HEK293 (cell line): ENCODE measurements at regions not wholly inside any gene's neighbourhood (a gene's known extent, or its start where the extent isn't known, plus 50 kb on each side); places are given as distances from the start of the nearest gene placed in this dataset.

Experiments
- CTCF ChIA-PET: fragments of 350-600 bp; formaldehyde crosslinking; extraction: SDS; loops from one replicate; lab custom pipeline; 2021; ENCODE audit warnings: antibody characterized with exemption; lab: Yijun Ruan, JAX
- POLR2A ChIA-PET: fragments of 300-600 bp; formaldehyde crosslinking; extraction: SDS; loops from one replicate; lab custom pipeline; 2020; ENCODE audit warnings: antibody characterized with exemption, inconsistent platforms; lab: Yijun Ruan, JAX
- H3K27ac ChIP-seq: fragments of 200-500 bp; sonication (Bioruptor generic); 2 replicates; pipeline ENCODE4 v1.5.1; 2014; ENCODE audit warnings: low read depth, low read length, control low read depth, inconsistent platforms; ENCODE audit errors: extremely low read depth
- H3K36me3 ChIP-seq, 2 experiments: fragments of 200-500 bp in 1 of 2; sonication (Bioruptor generic) in 1 of 2; 1 replicate in 1 of 2; 2 replicates in 1 of 2; pipeline ENCODE4 v1.5.1; 2014 to 2017; ENCODE audit warnings: inconsistent platforms in 2 of 2, low read length in 2 of 2; ENCODE audit not compliant: control insufficient read depth in 2 of 2, insufficient read depth in 1 of 2
- H3K4me1 ChIP-seq: fragments of 200-500 bp; sonication (Bioruptor generic); 2 replicates; pipeline ENCODE4 v1.5.1; 2014; ENCODE audit warnings: mild to moderate bottlenecking, low read length, inconsistent platforms; ENCODE audit not compliant: control insufficient read depth, insufficient read depth
- H3K4me3 ChIP-seq: 2 replicates; pipeline ENCODE4 v1.5.1; 2011; ENCODE audit warnings: low read depth, mild to moderate bottlenecking, control low read depth, low read length, moderate library complexity
- H3K9me3 ChIP-seq: fragments of 200-500 bp; sonication (Bioruptor generic); 2 replicates; pipeline ENCODE4 v1.5.1; 2014; ENCODE audit warnings: low read depth, low read length, inconsistent platforms; ENCODE audit not compliant: control insufficient read depth, insufficient read depth
- BCL11A ChIP-seq: fragments of 450-650 bp; formaldehyde crosslinking; IDR thresholded peaks from 2 replicates; pipeline ENCODE4 v1.5.1; 2016; ENCODE audit warnings: low read depth, missing biosample characterization, missing genetic modification characterization
- MEIS1 ChIP-seq: sonication (generic); formaldehyde crosslinking; IDR thresholded peaks from 2 replicates; pipeline ENCODE4 v1.8.1; 2022; ENCODE audit warnings: missing genetic modification reagents, mild to moderate bottlenecking, borderline replicate concordance
- PRDM1 ChIP-seq: fragments of 450-650 bp; formaldehyde crosslinking; IDR thresholded peaks from 2 replicates; pipeline ENCODE4; 2016; ENCODE audit warnings: missing biosample characterization, missing genetic modification characterization
- SP2 ChIP-seq: fragments of 450-650 bp; formaldehyde crosslinking; IDR thresholded peaks from 2 replicates; pipeline ENCODE4 v1.5.1; 2016; ENCODE audit warnings: missing biosample characterization, missing genetic modification characterization
- SP3 ChIP-seq: fragments of 450-650 bp; formaldehyde crosslinking; IDR thresholded peaks from 2 replicates; pipeline ENCODE4 v1.5.1; 2016; ENCODE audit warnings: missing biosample characterization, missing genetic modification characterization
- YY1 ChIP-seq: fragments of 450-650 bp; formaldehyde crosslinking; IDR thresholded peaks from 2 replicates; pipeline ENCODE4 v1.5.1; 2018; ENCODE audit warnings: missing biosample characterization, missing genetic modification characterization
- ZBTB21 ChIP-seq: fragments of 450-650 bp; formaldehyde crosslinking; IDR thresholded peaks from 2 replicates; pipeline ENCODE4 v1.5.1; 2017; ENCODE audit warnings: missing biosample characterization, missing genetic modification characterization
- ZBTB7A ChIP-seq: fragments of 450-650 bp; formaldehyde crosslinking; IDR thresholded peaks from 2 replicates; pipeline ENCODE4 v1.5.1; 2016; ENCODE audit warnings: low read depth, missing biosample characterization, missing genetic modification characterization
- ZFP3 ChIP-seq: fragments of 450-650 bp; formaldehyde crosslinking; IDR thresholded peaks from 2 replicates; pipeline ENCODE4 v1.5.1; 2016; ENCODE audit warnings: low read depth, missing biosample characterization, missing genetic modification characterization
- ZNF10 ChIP-seq: fragments of 450-650 bp; formaldehyde crosslinking; IDR thresholded peaks from 2 replicates; pipeline ENCODE4 v1.5.1; 2017; ENCODE audit warnings: missing biosample characterization, missing genetic modification characterization
- ZNF132 ChIP-seq: fragments of 450-650 bp; formaldehyde crosslinking; IDR thresholded peaks from 2 replicates; pipeline ENCODE4 v1.5.1; 2017; ENCODE audit warnings: missing biosample characterization, missing genetic modification characterization, borderline replicate concordance
- ZNF302 ChIP-seq: fragments of 450-650 bp; formaldehyde crosslinking; IDR thresholded peaks from 2 replicates; pipeline ENCODE4 v1.5.1; 2016; ENCODE audit warnings: missing biosample characterization, missing genetic modification characterization, low read depth
- ZNF335 ChIP-seq: fragments of 450-650 bp; formaldehyde crosslinking; conservative IDR thresholded peaks from 2 replicates; pipeline ENCODE4 v1.5.1; 2016; ENCODE audit warnings: missing biosample characterization, missing genetic modification characterization
- ZNF530 ChIP-seq: fragments of 450-650 bp; formaldehyde crosslinking; IDR thresholded peaks from 2 replicates; pipeline ENCODE4 v1.5.1; 2016; ENCODE audit warnings: low read depth, missing biosample characterization, missing genetic modification characterization
- ZNF555 ChIP-seq: fragments of 450-650 bp; formaldehyde crosslinking; conservative IDR thresholded peaks from 2 replicates; pipeline ENCODE4 v1.5.1; 2017; ENCODE audit warnings: missing biosample characterization, mild to moderate bottlenecking, missing genetic modification characterization, inconsistent platforms
- ZNF561 ChIP-seq: fragments of 450-650 bp; IDR thresholded peaks from 2 replicates; pipeline ENCODE4 v1.5.1; 2018; ENCODE audit warnings: missing biosample characterization, missing genetic modification characterization, borderline replicate concordance
- ZNF747 ChIP-seq: fragments of 450-650 bp; formaldehyde crosslinking; IDR thresholded peaks from 2 replicates; pipeline ENCODE4 v1.5.1; 2016; ENCODE audit warnings: missing biosample characterization, missing genetic modification characterization
- ZNF837 ChIP-seq: fragments of 450-650 bp; formaldehyde crosslinking; IDR thresholded peaks from 2 replicates; pipeline ENCODE4 v1.5.1; 2016; ENCODE audit warnings: missing biosample characterization, missing genetic modification characterization
- TF ChIP-seq, protein P1 (sequence below): fragments of 450-650 bp; formaldehyde crosslinking; IDR thresholded peaks from 2 replicates; pipeline ENCODE4; 2016; ENCODE audit warnings: missing biosample characterization, missing genetic modification characterization
- TF ChIP-seq, protein P2 (sequence below): fragments of 450-650 bp; formaldehyde crosslinking; IDR thresholded peaks from 2 replicates; pipeline ENCODE4 v1.5.1; 2016; ENCODE audit warnings: missing biosample characterization, missing genetic modification characterization, low read depth
- TF ChIP-seq, protein P3 (sequence below): fragments of 450-650 bp; formaldehyde crosslinking; optimal IDR thresholded peaks from 2 replicates; pipeline ENCODE3; 2016; ENCODE audit warnings: missing biosample characterization, mild to moderate bottlenecking, missing genetic modification characterization
- TF ChIP-seq, protein P4 (sequence below): fragments of 450-650 bp; formaldehyde crosslinking; IDR thresholded peaks from 2 replicates; pipeline ENCODE4 v1.5.1; 2016; ENCODE audit warnings: missing biosample characterization, missing genetic modification characterization
- TF ChIP-seq, protein P5 (sequence below): fragments of 450-650 bp; formaldehyde crosslinking; IDR thresholded peaks from 2 replicates; pipeline ENCODE4 v1.5.0; 2017; ENCODE audit warnings: missing biosample characterization, missing genetic modification characterization, borderline replicate concordance
- TF ChIP-seq, protein P6 (sequence below): fragments of 450-650 bp; formaldehyde crosslinking; IDR thresholded peaks from 2 replicates; pipeline ENCODE4 v1.5.1; 2017; ENCODE audit warnings: missing biosample characterization, missing genetic modification characterization
- TF ChIP-seq, protein P7 (sequence below): fragments of 450-650 bp; formaldehyde crosslinking; IDR thresholded peaks from 2 replicates; pipeline ENCODE4 v1.5.1; 2016; ENCODE audit warnings: missing biosample characterization, missing genetic modification characterization
- TF ChIP-seq, protein P8 (sequence below): IDR thresholded peaks from 2 replicates; pipeline ENCODE4 v1.6.1; 2011; ENCODE audit warnings: mild to moderate bottlenecking, low read depth, low read length, borderline replicate concordance

DNA sequence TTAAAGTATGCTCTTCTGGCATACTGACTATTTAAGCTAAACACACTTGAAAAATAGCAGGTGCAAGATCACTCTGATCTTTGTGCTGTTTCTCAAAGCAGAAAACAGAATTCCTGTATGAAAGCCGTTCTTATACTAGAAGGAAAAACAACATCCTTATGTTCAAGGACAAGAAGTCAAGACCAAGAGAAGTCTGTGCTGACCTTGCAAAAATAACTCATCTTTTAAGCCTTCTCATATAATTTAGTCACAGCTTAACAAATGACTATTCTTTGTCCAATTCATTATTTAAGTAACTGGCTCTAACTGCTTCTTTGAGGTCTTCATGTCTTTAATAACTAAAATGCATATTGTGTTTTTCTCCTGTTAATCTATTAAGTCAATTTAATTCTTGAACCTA is 2750.2 kb upstream of the PCDH20 start:
- ChIA-PET POLR2A (no interaction called here), CTCF (no interaction called here)
- H3K36me3 ChIP-seq: no peaks in the 10 kb centered on the region
- no peaks in the 10 kb centered on the region for H3K9me3 ChIP-seq
- H3K4me1 ChIP-seq: no peaks in the 10 kb centered on the region
- TF ChIP-seq ZNF132 (tag by site-specific recombination) (no peak), ZNF10 (tag by site-specific recombination) (no peak), BCL11A (tag by site-specific recombination) (no peak), PRDM1 (tag by site-specific recombination) (no peak), ZNF302 (no peak), ZFP3 (no peak), YY1 (tag by site-specific recombination) (no peak), ZNF335 (no peak), ZNF555 (tag by site-specific recombination) (no peak), SP3 (no peak), ZBTB21 (tag by site-specific recombination) (no peak), SP2 (no peak), MEIS1 (CRISPR knock-in tag) (no peak)
- TF ChIP-seq, protein P1, sequence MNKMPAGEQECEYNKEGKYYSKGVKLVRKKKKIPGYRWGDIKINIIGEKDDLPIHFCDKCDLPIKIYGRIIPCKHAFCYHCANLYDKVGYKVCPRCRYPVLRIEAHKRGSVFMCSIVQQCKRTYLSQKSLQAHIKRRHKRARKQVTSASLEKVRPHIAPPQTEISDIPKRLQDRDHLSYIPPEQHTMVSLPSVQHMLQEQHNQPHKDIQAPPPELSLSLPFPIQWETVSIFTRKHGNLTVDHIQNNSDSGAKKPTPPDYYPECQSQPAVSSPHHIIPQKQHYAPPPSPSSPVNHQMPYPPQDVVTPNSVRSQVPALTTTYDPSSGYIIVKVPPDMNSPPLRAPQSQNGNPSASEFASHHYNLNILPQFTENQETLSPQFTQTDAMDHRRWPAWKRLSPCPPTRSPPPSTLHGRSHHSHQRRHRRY (tag by site-specific recombination): no peak
- TF ChIP-seq, protein P2, sequence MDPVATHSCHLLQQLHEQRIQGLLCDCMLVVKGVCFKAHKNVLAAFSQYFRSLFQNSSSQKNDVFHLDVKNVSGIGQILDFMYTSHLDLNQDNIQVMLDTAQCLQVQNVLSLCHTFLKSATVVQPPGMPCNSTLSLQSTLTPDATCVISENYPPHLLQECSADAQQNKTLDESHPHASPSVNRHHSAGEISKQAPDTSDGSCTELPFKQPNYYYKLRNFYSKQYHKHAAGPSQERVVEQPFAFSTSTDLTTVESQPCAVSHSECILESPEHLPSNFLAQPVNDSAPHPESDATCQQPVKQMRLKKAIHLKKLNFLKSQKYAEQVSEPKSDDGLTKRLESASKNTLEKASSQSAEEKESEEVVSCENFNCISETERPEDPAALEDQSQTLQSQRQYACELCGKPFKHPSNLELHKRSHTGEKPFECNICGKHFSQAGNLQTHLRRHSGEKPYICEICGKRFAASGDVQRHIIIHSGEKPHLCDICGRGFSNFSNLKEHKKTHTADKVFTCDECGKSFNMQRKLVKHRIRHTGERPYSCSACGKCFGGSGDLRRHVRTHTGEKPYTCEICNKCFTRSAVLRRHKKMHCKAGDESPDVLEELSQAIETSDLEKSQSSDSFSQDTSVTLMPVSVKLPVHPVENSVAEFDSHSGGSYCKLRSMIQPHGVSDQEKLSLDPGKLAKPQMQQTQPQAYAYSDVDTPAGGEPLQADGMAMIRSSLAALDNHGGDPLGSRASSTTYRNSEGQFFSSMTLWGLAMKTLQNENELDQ: no peak
- TF ChIP-seq, protein P3, sequence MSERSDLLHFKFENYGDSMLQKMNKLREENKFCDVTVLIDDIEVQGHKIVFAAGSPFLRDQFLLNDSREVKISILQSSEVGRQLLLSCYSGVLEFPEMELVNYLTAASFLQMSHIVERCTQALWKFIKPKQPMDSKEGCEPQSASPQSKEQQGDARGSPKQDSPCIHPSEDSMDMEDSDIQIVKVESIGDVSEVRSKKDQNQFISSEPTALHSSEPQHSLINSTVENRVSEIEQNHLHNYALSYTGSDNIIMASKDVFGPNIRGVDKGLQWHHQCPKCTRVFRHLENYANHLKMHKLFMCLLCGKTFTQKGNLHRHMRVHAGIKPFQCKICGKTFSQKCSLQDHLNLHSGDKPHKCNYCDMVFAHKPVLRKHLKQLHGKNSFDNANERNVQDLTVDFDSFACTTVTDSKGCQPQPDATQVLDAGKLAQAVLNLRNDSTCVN (tag by site-specific recombination): no peak
- TF ChIP-seq, protein P4, sequence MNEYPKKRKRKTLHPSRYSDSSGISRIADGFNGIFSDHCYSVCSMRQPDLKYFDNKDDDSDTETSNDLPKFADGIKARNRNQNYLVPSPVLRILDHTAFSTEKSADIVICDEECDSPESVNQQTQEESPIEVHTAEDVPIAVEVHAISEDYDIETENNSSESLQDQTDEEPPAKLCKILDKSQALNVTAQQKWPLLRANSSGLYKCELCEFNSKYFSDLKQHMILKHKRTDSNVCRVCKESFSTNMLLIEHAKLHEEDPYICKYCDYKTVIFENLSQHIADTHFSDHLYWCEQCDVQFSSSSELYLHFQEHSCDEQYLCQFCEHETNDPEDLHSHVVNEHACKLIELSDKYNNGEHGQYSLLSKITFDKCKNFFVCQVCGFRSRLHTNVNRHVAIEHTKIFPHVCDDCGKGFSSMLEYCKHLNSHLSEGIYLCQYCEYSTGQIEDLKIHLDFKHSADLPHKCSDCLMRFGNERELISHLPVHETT (tag by site-specific recombination): no peak
- TF ChIP-seq, protein P5, sequence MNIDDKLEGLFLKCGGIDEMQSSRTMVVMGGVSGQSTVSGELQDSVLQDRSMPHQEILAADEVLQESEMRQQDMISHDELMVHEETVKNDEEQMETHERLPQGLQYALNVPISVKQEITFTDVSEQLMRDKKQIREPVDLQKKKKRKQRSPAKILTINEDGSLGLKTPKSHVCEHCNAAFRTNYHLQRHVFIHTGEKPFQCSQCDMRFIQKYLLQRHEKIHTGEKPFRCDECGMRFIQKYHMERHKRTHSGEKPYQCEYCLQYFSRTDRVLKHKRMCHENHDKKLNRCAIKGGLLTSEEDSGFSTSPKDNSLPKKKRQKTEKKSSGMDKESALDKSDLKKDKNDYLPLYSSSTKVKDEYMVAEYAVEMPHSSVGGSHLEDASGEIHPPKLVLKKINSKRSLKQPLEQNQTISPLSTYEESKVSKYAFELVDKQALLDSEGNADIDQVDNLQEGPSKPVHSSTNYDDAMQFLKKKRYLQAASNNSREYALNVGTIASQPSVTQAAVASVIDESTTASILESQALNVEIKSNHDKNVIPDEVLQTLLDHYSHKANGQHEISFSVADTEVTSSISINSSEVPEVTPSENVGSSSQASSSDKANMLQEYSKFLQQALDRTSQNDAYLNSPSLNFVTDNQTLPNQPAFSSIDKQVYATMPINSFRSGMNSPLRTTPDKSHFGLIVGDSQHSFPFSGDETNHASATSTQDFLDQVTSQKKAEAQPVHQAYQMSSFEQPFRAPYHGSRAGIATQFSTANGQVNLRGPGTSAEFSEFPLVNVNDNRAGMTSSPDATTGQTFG: no peak
- TF ChIP-seq, all 188 proteins: peak for 0
- Histone ChIP-seq H3K27ac (no peak overlapping the region), H3K4me3 (no peak overlapping the region)

DNA sequence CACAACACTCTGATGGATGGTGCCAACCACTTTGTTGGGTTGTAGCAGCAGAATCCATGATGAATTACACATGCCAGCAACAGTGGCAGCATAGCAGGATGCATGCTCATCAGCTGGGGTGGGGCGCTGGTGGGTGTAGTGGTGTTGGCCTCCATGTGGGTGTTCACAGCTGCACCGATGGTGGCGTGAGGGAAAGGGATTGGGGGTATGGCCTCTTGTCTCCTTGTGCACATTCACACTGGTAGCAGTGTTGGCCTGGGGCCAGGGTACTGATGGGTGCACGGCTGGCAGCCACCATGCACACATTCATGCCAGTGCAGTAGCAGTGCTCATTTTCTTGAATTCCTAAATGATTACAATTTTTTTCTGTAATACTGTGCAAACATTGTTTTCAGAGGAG is 2748.8 kb upstream of the PCDH20 start:
- H3K4me1 ChIP-seq: no peaks in the 10 kb centered on the region
- no peak overlapping the region for H3K27ac ChIP-seq
- ChIA-PET CTCF (no interaction called here), POLR2A (no interaction called here)
- no peaks in the 10 kb centered on the region for H3K36me3 ChIP-seq
- no peak overlapping the region for H3K4me3 ChIP-seq
- H3K9me3 ChIP-seq: no peaks in the 10 kb centered on the region
- TF ChIP-seq ZNF747 (tag by site-specific recombination) (no peak), ZNF530 (tag by site-specific recombination) (no peak), ZNF837 (tag by site-specific recombination) (no peak), ZBTB7A (no peak), ZNF561 (tag by site-specific recombination) (no peak), MEIS1 (CRISPR knock-in tag) (no peak)
- TF ChIP-seq, protein P6, sequence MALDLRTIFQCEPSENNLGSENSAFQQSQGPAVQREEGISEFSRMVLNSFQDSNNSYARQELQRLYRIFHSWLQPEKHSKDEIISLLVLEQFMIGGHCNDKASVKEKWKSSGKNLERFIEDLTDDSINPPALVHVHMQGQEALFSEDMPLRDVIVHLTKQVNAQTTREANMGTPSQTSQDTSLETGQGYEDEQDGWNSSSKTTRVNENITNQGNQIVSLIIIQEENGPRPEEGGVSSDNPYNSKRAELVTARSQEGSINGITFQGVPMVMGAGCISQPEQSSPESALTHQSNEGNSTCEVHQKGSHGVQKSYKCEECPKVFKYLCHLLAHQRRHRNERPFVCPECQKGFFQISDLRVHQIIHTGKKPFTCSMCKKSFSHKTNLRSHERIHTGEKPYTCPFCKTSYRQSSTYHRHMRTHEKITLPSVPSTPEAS: no peak
- TF ChIP-seq, protein P7, sequence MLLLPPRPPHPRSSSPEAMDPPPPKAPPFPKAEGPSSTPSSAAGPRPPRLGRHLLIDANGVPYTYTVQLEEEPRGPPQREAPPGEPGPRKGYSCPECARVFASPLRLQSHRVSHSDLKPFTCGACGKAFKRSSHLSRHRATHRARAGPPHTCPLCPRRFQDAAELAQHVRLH (tag by site-specific recombination): no peak
- TF ChIP-seq, protein P8, sequence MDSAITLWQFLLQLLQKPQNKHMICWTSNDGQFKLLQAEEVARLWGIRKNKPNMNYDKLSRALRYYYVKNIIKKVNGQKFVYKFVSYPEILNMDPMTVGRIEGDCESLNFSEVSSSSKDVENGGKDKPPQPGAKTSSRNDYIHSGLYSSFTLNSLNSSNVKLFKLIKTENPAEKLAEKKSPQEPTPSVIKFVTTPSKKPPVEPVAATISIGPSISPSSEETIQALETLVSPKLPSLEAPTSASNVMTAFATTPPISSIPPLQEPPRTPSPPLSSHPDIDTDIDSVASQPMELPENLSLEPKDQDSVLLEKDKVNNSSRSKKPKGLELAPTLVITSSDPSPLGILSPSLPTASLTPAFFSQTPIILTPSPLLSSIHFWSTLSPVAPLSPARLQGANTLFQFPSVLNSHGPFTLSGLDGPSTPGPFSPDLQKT: no peak
